Kidney (tissue), 13 donors: ENCODE measurements at regions not wholly inside any gene's neighbourhood (a gene's known extent, or its start where the extent isn't known, plus 50 kb on each side); places are given as distances from the start of the nearest gene placed in this dataset.
"Not testable (repeated sequence)": the region's sequence is repeated elsewhere in the genome, so short reads cannot be mapped to it uniquely, and the experiment has no call there.

ENCODE experiments used
- DNase-seq, 5 donors: peaks; one replicate each; pipeline ENCODE4 v3.0.0-alpha.2; 2013 to 2020
- FAIRE-seq: peaks from 2 replicates; lab custom pipeline; 2012; peaks lifted over from hg19 to GRCh38; lab: Jason Lieb, UNC
- H3K27ac ChIP-seq, 2 donors: one replicate each; pipeline ENCODE4 v1.7.0; 2013; ENCODE audit warnings: low read depth in 2 of 2, low read length in 2 of 2, inconsistent platforms in 1 of 2
- H3K27me3 ChIP-seq: one replicate; pipeline ENCODE4 v1.7.1; 2013; ENCODE audit warnings: low read length, inconsistent platforms; ENCODE audit not compliant: control insufficient read depth, insufficient read depth
- H3K36me3 ChIP-seq, 3 donors: one replicate each; pipeline versions ENCODE4 v1.7.0 to v1.7.1; 2013; ENCODE audit warnings: low read length in 3 of 3, control low read depth in 1 of 3, inconsistent platforms in 1 of 3; ENCODE audit not compliant: insufficient read depth in 3 of 3, control insufficient read depth in 2 of 3
- H3K4me1 ChIP-seq, 3 donors: one replicate each; pipeline versions ENCODE4 v1.7.0 to v1.7.1; 2013; ENCODE audit warnings: low read length in 3 of 3, inconsistent platforms in 1 of 3, low read depth in 1 of 3; ENCODE audit not compliant: control insufficient read depth in 2 of 3, insufficient read depth in 2 of 3
- H3K4me3 ChIP-seq, 3 donors: one replicate each; pipeline versions ENCODE4 v1.7.0 to v1.8.1; 2013; ENCODE audit warnings: low read length in 3 of 3, control low read depth in 1 of 3, inconsistent platforms in 1 of 3
- H3K9ac ChIP-seq, 3 donors: one replicate each; pipeline versions ENCODE4 v1.7.0 to v1.7.1; 2013; ENCODE audit warnings: low read length in 3 of 3, control low read depth in 1 of 3, inconsistent platforms in 1 of 3
- H3K9me3 ChIP-seq, 3 donors: one replicate each; pipeline versions ENCODE4 v1.7.0 to v1.7.1; 2013; ENCODE audit warnings: low read length in 3 of 3, control low read depth in 1 of 3, inconsistent platforms in 1 of 3; ENCODE audit not compliant: control insufficient read depth in 2 of 3, insufficient read depth in 1 of 3
- intact Hi-C: fragments of 100-400 bp; cut with DNase I; formaldehyde crosslinking; loops from one replicate; pipeline ENCODE4 v1.11.1; 2022
- TF ChIP-seq, protein P1 (sequence below): IDR thresholded peaks from 3 replicates; pipeline ENCODE4 v1.5.1; 2012; ENCODE audit warnings: mild to moderate bottlenecking, moderate library complexity, borderline replicate concordance; ENCODE audit not compliant: insufficient read depth; ENCODE audit errors: extremely low read depth
- donor health status: control.
- donor health status: control.
- donor health status: control.
- donor health status: control.
- donor health status: control.
- donor health status: DM: yes; HTN: yes; CAD: no.
- donor health status: Normal renal cell carcinoma (clear cell type).

DNA sequence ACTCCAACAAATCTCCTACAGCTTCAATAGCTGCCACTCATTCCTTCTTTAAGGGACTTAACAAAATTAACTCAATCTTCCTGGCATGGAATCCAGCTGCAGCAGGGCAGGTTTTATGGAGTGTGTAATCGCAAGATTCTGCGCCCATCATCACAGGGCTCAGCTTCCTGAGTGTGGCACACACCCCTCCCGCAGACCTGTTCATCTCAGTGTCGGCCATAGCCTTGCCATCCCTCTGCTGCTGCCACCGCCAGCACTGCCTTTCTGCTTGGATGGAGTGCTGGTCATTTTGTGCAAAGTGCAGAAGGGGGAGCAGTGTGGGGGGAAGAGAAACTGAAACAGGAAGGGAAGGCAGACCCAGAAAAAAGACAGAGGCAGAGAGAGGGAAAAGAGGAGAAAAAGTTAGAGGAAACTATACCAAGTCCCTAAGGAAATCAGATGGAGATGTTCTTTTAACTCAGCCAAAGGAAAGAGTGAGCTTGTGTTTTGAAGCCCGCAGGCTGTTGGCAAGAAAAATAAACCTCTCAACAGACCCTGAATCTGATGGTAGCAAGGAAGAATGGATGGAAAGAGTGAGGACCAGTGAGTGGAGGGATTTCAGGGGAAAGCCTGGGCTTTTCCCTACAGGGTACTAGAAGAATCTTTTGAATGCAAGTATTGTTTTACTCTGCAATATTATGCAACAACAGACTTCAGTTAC lies 324.2 kb downstream of the SEC16B start:
- Histone ChIP-seq H3K4me1 (peaks cover 2 to 14% (median 8%) of the 10 kb centered on the region in 3 donors), H3K4me3 (peak overlapping the region in 1 of 3 donors; percentile 17), H3K36me3 (no peaks in the 10 kb centered on the region), H3K9ac (no peak overlapping the region), H3K27me3 (no peaks in the 10 kb centered on the region), H3K27ac (no peak overlapping the region), H3K9me3 (no peaks in the 10 kb centered on the region)
- TF ChIP-seq, protein P1, sequence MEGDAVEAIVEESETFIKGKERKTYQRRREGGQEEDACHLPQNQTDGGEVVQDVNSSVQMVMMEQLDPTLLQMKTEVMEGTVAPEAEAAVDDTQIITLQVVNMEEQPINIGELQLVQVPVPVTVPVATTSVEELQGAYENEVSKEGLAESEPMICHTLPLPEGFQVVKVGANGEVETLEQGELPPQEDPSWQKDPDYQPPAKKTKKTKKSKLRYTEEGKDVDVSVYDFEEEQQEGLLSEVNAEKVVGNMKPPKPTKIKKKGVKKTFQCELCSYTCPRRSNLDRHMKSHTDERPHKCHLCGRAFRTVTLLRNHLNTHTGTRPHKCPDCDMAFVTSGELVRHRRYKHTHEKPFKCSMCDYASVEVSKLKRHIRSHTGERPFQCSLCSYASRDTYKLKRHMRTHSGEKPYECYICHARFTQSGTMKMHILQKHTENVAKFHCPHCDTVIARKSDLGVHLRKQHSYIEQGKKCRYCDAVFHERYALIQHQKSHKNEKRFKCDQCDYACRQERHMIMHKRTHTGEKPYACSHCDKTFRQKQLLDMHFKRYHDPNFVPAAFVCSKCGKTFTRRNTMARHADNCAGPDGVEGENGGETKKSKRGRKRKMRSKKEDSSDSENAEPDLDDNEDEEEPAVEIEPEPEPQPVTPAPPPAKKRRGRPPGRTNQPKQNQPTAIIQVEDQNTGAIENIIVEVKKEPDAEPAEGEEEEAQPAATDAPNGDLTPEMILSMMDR = no peak
- DNase-seq (peak; percentile 65 to 83 (median 72)), FAIRE-seq (no peak)
- intact Hi-C loops = no loop called here

DNA sequence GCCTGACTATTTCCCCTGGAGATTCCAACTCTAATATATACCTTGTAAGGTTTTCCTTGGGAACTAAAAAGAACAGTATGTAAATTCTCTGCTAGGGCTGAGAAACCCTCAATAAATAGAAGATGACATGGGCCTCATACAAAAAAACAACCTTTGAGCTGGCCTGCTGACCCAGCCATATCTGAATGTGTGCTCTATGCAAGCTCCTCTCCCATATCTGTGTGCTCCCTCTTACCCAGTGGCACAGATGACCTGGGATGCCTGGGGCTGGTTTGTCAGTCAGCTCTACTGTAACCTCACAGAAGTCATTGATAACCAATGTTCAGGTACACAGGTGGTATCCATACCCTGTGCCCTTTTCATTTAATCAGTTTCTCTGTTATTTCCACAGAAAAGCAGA lies 329.2 kb downstream of the SEC16B start:
- Histone ChIP-seq H3K36me3 (no peaks in the 10 kb centered on the region), H3K4me3 (no peak overlapping the region), H3K27me3 (no peaks in the 10 kb centered on the region), H3K27ac (no peak overlapping the region), H3K9ac (no peak overlapping the region), H3K9me3 (no peaks in the 10 kb centered on the region), H3K4me1 (peaks cover 0 to 2% (median under 1%) of the 10 kb centered on the region in 3 donors)
- TF ChIP-seq, protein P1 = no peak
- FAIRE-seq = no peak
- DNase-seq = no peak
- intact Hi-C loops = no loop called here

DNA sequence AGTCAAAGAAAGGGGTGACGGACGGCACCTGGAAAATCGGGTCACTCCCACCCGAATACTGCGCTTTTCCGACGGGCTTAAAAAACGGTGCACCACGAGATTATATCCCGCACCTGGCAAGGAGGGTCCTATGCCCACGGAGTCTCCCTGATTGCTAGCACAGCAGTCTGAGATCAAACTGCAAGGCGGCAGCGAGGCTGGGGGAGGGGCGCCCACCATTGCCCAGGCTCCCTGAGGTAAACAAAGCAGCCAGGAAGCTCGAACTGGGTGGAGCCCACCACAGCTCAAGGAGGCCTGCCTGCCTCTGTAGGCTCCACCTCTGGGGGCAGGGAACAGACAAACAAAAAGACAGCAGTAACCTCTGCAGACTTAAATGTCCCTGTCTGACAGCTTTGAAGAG lies 335.7 kb downstream of the SEC16B start:
- H3K9me3 ChIP-seq, H3K4me1 ChIP-seq, H3K9ac ChIP-seq, DNase-seq, H3K4me3 ChIP-seq, FAIRE-seq, H3K36me3 ChIP-seq, H3K27ac ChIP-seq, H3K27me3 ChIP-seq, intact Hi-C loops: not testable (repeated sequence)

DNA sequence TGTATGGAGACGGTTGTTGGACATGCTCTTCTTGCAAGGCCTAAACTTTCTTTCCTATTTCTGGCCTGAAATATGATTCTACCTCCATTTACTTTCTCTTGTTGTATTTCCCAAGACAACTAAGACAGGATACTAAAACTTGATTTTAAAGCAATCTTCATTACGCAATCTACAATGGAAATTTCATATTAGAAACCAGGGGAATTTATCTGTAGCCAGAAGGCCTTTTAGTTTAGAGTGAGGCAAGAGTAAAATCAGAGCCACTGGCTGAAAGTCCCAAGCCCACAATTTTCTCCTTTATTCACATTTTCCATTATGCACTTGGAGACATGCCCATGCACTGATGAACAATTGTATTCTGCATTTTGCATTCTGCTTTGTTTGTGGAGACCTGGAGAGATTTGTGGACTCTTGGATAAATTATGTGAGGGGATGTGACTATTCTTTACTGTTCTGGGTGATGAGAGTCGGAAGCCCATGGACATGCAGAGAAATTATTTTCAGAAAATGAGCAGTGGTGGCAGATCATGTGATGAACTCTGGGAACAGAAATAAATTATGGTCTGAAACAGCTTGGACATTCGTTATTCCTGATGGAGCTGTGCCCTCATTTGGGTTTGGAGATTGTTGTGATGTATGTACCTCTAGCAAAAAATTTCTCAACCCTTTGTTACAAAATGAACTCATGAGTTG lies 336.8 kb downstream of the SEC16B start:
- Histone ChIP-seq H3K27me3 (no peaks in the 10 kb centered on the region), H3K4me3 (no peak overlapping the region), H3K27ac (no peak overlapping the region), H3K4me1 (no peaks in the 10 kb centered on the region), H3K9me3 (no peaks in the 10 kb centered on the region), H3K36me3 (no peaks in the 10 kb centered on the region), H3K9ac (no peak overlapping the region)
- TF ChIP-seq, protein P1 = no peak
- intact Hi-C loops = no loop called here
- DNase-seq (no peak), FAIRE-seq (no peak)
